ENCODE measurements at regions not wholly inside any gene's neighbourhood (a gene's known extent, or its start where the extent isn't known, plus 50 kb on each side); places are given as distances from the start of the nearest gene placed in this dataset.

DNA sequence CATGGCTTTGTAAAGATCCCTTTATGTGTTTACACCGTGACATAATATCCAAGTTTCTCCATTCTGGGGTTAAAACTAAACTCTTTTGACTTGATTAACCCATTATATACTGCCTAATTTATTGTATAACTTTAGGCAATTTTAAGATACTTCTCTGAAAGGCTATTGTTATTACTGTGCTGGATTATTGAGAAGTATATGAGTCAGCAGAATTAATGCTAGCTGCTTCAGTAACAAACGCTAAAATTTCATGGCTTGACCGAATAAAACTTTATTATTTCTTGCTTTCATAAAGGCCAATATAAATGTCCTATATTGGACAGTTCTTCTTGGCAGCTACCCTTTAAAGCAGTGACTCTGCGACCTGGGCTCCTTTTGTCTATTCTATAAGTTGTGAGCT lies 853.9 kb downstream of the SORCS3 start:
- DNase-seq (ENCODE audit: insufficient read length, low spot score): no peak
- FAIRE-seq: no peak
- TF ChIP-seq CTCF (IDR thresholded peaks at IDR 0.05; ENCODE audit: insufficient read depth, missing control alignments): no peak

GRCh38 chr10:105494303-105494702 lies 853.2 kb downstream of the SORCS3 start:
- no peak for TF ChIP-seq CTCF (IDR thresholded peaks at IDR 0.05; ENCODE audit: insufficient read depth, missing control alignments)
- no peak for DNase-seq (ENCODE audit: insufficient read length, low spot score)
- no peak for FAIRE-seq

DNA sequence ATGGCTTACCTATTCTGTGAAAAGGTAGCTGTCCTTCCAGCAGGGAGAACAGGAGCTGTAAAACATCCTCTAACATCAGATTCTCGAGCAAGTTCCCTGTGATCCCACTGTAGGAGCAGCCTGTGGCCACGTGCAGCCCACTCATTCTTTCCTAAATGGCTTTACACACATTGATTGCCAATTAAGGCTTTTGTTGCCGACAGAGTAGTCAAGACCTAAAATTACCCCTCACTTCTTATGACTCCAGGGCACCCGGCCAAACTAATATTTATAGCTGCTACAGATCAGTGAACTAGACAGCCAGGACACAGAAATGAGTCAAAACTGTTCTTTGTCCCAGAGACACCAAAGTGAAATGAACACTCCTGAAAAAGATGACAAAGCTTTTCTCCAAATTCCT lies 832.1 kb downstream of the SORCS3 start:
- no peak for DNase-seq (ENCODE audit: insufficient read length, low spot score)
- no peak for TF ChIP-seq CTCF (IDR thresholded peaks at IDR 0.05; ENCODE audit: insufficient read depth, missing control alignments)
- no peak for FAIRE-seq

GRCh38 chr10:105468759-105469158 lies 827.7 kb downstream of the SORCS3 start:
- DNase-seq (ENCODE audit: insufficient read length, low spot score) (no peak), FAIRE-seq (no peak)
- TF ChIP-seq CTCF (IDR thresholded peaks at IDR 0.05; ENCODE audit: insufficient read depth, missing control alignments): no peak

DNA sequence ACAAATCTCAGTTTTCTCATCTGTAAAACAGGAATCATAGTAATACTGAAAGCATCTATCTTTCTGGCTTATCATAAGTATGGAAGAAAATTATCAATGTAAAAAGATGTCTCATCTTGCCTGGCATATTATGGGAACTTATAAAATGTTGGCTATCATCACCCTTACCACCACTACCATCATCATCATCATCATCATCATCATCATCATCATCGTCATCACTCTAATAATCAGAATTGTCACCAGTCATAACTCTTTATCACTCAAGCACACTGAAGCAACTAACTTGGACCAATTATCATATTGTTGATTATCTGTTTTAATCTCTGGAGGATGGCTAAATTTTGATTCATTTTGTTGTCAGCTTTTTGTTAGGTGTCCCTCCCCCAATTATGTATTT lies 825.4 kb downstream of the SORCS3 start:
- no peak for TF ChIP-seq CTCF (IDR thresholded peaks at IDR 0.05; ENCODE audit: insufficient read depth, missing control alignments)
- DNase-seq (ENCODE audit: insufficient read length, low spot score) (no peak), FAIRE-seq (no peak)

- TF ChIP-seq CTCF (IDR thresholded peaks at IDR 0.05; ENCODE audit: insufficient read depth, missing control alignments): no peak
- FAIRE-seq (no peak), DNase-seq (ENCODE audit: insufficient read length, low spot score) (no peak)
Observed at GRCh38 chr10:105434970-105435369, 793.9 kb downstream of the SORCS3 start.

- TF ChIP-seq CTCF (IDR thresholded peaks at IDR 0.05; ENCODE audit: insufficient read depth, missing control alignments): no peak
- FAIRE-seq (no peak), DNase-seq (ENCODE audit: insufficient read length, low spot score) (no peak)
Observed at GRCh38 chr10:105413997-105414396, 772.9 kb downstream of the SORCS3 start.
